PC-9 (cell line): ENCODE measurements at regions not wholly inside any gene's neighbourhood (a gene's known extent, or its start where the extent isn't known, plus 50 kb on each side); places are given as distances from the start of the nearest gene placed in this dataset.

Experiments used
- BruUV-seq: library from RNA; stranded (reverse); fragments of 400-500 nt; replicated peaks from 2 replicates; lab custom pipeline; 2021; lab: Mats Ljungman, UMichigan
- CTCF ChIA-PET: fragments of 300-600 bp; sonication (Branson Sonifier 250); formaldehyde crosslinking; loops from one replicate; lab custom pipeline; 2022; ENCODE audit warnings: antibody characterized with exemption; lab: Charles Lee
- POLR2A ChIA-PET: fragments of 300-600 bp; sonication (Branson Sonifier 250); formaldehyde crosslinking; loops from one replicate; lab custom pipeline; 2022; ENCODE audit warnings: antibody characterized with exemption; ENCODE audit not compliant: unreplicated experiment; lab: Charles Lee
- DNase-seq, 2 experiments: peaks; one replicate each; pipeline versions ENCODE4 v3.0.0 to v3.0.0-alpha.2; 2015 to 2022; ENCODE audit warnings: mixed read lengths in 1 of 2
- H2AFZ ChIP-seq: fragments of 200-600 bp; sonication (generic); 2 replicates; pipeline ENCODE4 v1.8.1; 2017; ENCODE audit warnings: antibody characterized with exemption
- H3F3A ChIP-seq: fragments of 200-600 bp; sonication (generic); 2 replicates; pipeline ENCODE4 v1.8.1; 2017; ENCODE audit warnings: antibody characterized with exemption, mild to moderate bottlenecking, low read depth; ENCODE audit not compliant: insufficient read depth
- H3K27ac ChIP-seq: fragments of 200-600 bp; sonication (generic); 2 replicates; pipeline ENCODE4 v1.6.1; 2016; ENCODE audit warnings: mixed run types
- H3K27me3 ChIP-seq: fragments of 200-600 bp; sonication (generic); 2 replicates; pipeline ENCODE4 v1.6.1; 2016; ENCODE audit warnings: low read depth, mixed run types; ENCODE audit not compliant: insufficient read depth
- H3K36me3 ChIP-seq: fragments of 200-600 bp; sonication (generic); 2 replicates; pipeline ENCODE4 v1.6.1; 2016; ENCODE audit warnings: low read depth, mixed run types
- H3K4me1 ChIP-seq: fragments of 200-600 bp; sonication (generic); replicated peaks from 2 replicates; pipeline ENCODE4 v1.6.1; 2016; ENCODE audit warnings: mixed run types; ENCODE audit not compliant: insufficient read depth
- H3K4me2 ChIP-seq: fragments of 200-600 bp; sonication (generic); 2 replicates; pipeline ENCODE4 v1.6.1; 2017; ENCODE audit warnings: mixed run types
- H3K4me3 ChIP-seq: fragments of 200-600 bp; sonication (generic); 2 replicates; pipeline ENCODE4 v1.6.1; 2016; ENCODE audit warnings: mixed run types
- H3K79me2 ChIP-seq: fragments of 200-600 bp; sonication (generic); 2 replicates; pipeline ENCODE4 v1.6.1; 2017; ENCODE audit warnings: low read depth, mixed run types
- H3K9me2 ChIP-seq: fragments of 200-600 bp; sonication (generic); 2 replicates; pipeline ENCODE4 v1.8.1; 2017; ENCODE audit warnings: mild to moderate bottlenecking; ENCODE audit not compliant: insufficient read depth
- H3K9me3 ChIP-seq: fragments of 200-600 bp; sonication (generic); 2 replicates; pipeline ENCODE4 v1.8.1; 2016; ENCODE audit warnings: low read depth; ENCODE audit not compliant: insufficient read depth
- H4K20me1 ChIP-seq: fragments of 200-600 bp; sonication (generic); 2 replicates; pipeline ENCODE4 v1.8.1; 2017; ENCODE audit not compliant: insufficient read depth
- CTCF ChIP-seq: fragments of 200-600 bp; sonication (generic); conservative IDR thresholded peaks from 2 replicates; pipeline ENCODE4 v1.6.1; 2017; ENCODE audit warnings: mixed run types, antibody characterized with exemption, mild to moderate bottlenecking, moderate library complexity
- EZH2 ChIP-seq: fragments of 200-600 bp; sonication (generic); IDR thresholded peaks from 2 replicates; pipeline ENCODE4 v1.8.0; 2017; ENCODE audit warnings: antibody characterized with exemption, low read depth
- intact Hi-C: fragments of 100-400 bp; cut with micrococcal nuclease; formaldehyde crosslinking; loops from one replicate; pipeline ENCODE4 v1.10.0; 2022; ENCODE audit not compliant: unreplicated experiment

DNA sequence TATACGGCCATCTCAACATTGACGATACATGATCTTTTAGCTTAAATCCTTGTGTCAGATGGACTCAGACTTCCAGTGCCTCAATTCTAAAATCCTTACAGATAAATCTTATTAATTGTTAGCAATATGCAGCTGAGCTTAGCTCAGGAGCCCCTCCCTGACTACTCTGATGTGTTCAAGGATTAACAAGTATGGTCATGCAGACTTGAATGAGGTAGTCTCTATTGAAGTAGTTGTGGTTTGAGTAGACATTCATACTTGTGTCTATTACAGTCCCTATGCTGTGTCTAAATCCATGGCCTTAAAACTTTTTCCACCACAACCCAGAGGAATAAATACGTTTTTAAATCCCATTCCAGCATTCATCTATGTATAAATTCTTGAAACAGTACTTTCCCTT is 119.5 kb downstream of the NUP35 start:
- H3F3A ChIP-seq, result no peaks in the 10 kb centered on the region
- H3K4me1 ChIP-seq, result no peaks in the 10 kb centered on the region
- ChIA-PET CTCF (interaction anchor here (1.0 kb wide), 1 partner anchor 23 kb away, joined by 3 read pairs; no protein-coding TSS in a partner anchor), POLR2A (no interaction called here)
- H2AFZ ChIP-seq, result no peak overlapping the region
- peaks cover 6% of the 10 kb centered on the region; the same call in 1 of the 2 replicates for H3K9me2 ChIP-seq
- H4K20me1 ChIP-seq, result no peaks in the 10 kb centered on the region
- no peak for TF ChIP-seq CTCF
- DNase-seq, result no peak
- H3K4me2 ChIP-seq, result no peak overlapping the region
- H3K36me3 ChIP-seq, result no peaks in the 10 kb centered on the region
- H3K27me3 ChIP-seq, result no peaks in the 10 kb centered on the region
- no peaks in the 10 kb centered on the region for H3K9me3 ChIP-seq
- no TSS peak for BruUV-seq
- no peaks in the 10 kb centered on the region for H3K79me2 ChIP-seq
- intact Hi-C loops, result loop anchor here (10.0 kb wide), 2 partner anchors 451 to 459 kb away; no protein-coding TSS in a partner anchor
- H3K4me3 ChIP-seq, result no peak overlapping the region
- no peak overlapping the region for H3K27ac ChIP-seq

GRCh38 chr2:183244300-183244844 is 120.1 kb downstream of the NUP35 start:
- Histone ChIP-seq H2AFZ (no peak overlapping the region), H3K27me3 (no peaks in the 10 kb centered on the region), H4K20me1 (no peaks in the 10 kb centered on the region), H3F3A (no peaks in the 10 kb centered on the region), H3K79me2 (no peaks in the 10 kb centered on the region), H3K27ac (no peak overlapping the region), H3K9me2 (peaks cover 6% of the 10 kb centered on the region; the same call in 1 of the 2 replicates), H3K36me3 (no peaks in the 10 kb centered on the region), H3K4me1 (no peaks in the 10 kb centered on the region), H3K4me3 (no peak overlapping the region), H3K4me2 (no peak overlapping the region), H3K9me3 (no peaks in the 10 kb centered on the region)
- ChIA-PET POLR2A (no interaction called here), CTCF (interaction anchor here (1.0 kb wide), 1 partner anchor 24 kb away, joined by 3 read pairs; no protein-coding TSS in a partner anchor)
- no TSS peak for BruUV-seq
- intact Hi-C loops, result loop anchor here (10.0 kb wide), 2 partner anchors 450 to 460 kb away; no protein-coding TSS in a partner anchor
- TF ChIP-seq EZH2 (no peak), CTCF (no peak)
- no peak for DNase-seq

GRCh38 chr2:183248866-183249567 is 124.8 kb downstream of the NUP35 start:
- no peak overlapping the region for H3K4me3 ChIP-seq
- intact Hi-C loops, result loop anchor here (2.0 to 10.0 kb wide), 3 partner anchors 112 to 464 kb away; no protein-coding TSS in a partner anchor
- no peaks in the 10 kb centered on the region for H4K20me1 ChIP-seq
- no peak overlapping the region for H3K27ac ChIP-seq
- H3K36me3 ChIP-seq, result no peaks in the 10 kb centered on the region
- BruUV-seq, result no TSS peak
- no peaks in the 10 kb centered on the region for H3K27me3 ChIP-seq
- no peaks in the 10 kb centered on the region for H3K4me1 ChIP-seq
- no peak for TF ChIP-seq EZH2
- peak; percentile 92 for TF ChIP-seq CTCF
- no peaks in the 10 kb centered on the region for H3K79me2 ChIP-seq
- no peaks in the 10 kb centered on the region for H3K9me3 ChIP-seq
- H3F3A ChIP-seq, result no peaks in the 10 kb centered on the region
- no peaks in the 10 kb centered on the region for H3K9me2 ChIP-seq
- CTCF ChIA-PET, result interaction anchor here (0.5 to 1.0 kb wide), 6 partner anchors 16 to 1362 kb away, joined by 3 to 4 read pairs (median 4); no protein-coding TSS in a partner anchor
- POLR2A ChIA-PET, result no interaction called here
- no peak overlapping the region for H3K4me2 ChIP-seq
- H2AFZ ChIP-seq, result no peak overlapping the region
- no peak for DNase-seq
